BLaER1 treated with 17β-estradiol and CSF1 and Interleukin-3, amounts not matched to agents 10 nM and 100 nM (cell line): ENCODE measurements at regions not wholly inside any gene's neighbourhood (a gene's known extent, or its start where the extent isn't known, plus 50 kb on each side); places are given as distances from the start of the nearest gene placed in this dataset.
A peak's percentile ranks its signal among the peaks of the same experiment; 100 is the strongest.

ENCODE experiments used
- H3K27ac ChIP-seq, 11 experiments: shearing (Covaris generic); formaldehyde crosslinking; 2 replicates each; pipeline ENCODE4 v1.8.1; 2022
- H3K27me3 ChIP-seq, 11 experiments: shearing (Covaris generic); formaldehyde crosslinking; 2 replicates each; pipeline ENCODE4 v1.8.1; 2022
- H3K36me3 ChIP-seq, 11 experiments: shearing (Covaris generic); formaldehyde crosslinking; 2 replicates each; pipeline ENCODE4 v1.8.1; 2022
- H3K4me1 ChIP-seq, 10 experiments: shearing (Covaris generic); formaldehyde crosslinking; 2 replicates each; pipeline ENCODE4 v1.8.1; 2022
- H3K4me2 ChIP-seq, 11 experiments: shearing (Covaris generic); formaldehyde crosslinking; 2 replicates each; pipeline ENCODE4 v1.8.1; 2022
- H3K4me3 ChIP-seq, 10 experiments: shearing (Covaris generic); formaldehyde crosslinking; 2 replicates each; pipeline ENCODE4 v1.8.1; 2022
- H3K9ac ChIP-seq, 11 experiments: shearing (Covaris generic); formaldehyde crosslinking; 2 replicates each; pipeline ENCODE4 v1.8.1; 2022
- H3K9me3 ChIP-seq, 11 experiments: shearing (Covaris generic); formaldehyde crosslinking; replicated peaks in 1 of 11; 2 replicates each; pipeline ENCODE4 v1.8.1; 2022
- H4K20me1 ChIP-seq, 11 experiments: shearing (Covaris generic); formaldehyde crosslinking; 2 replicates each; pipeline ENCODE4 v1.8.1; 2022
- Cebpa-rat ChIP-seq, 11 experiments: shearing (Covaris generic); IDR thresholded peaks; 2 replicates each; pipeline ENCODE4 v1.8.1; 2022

DNA sequence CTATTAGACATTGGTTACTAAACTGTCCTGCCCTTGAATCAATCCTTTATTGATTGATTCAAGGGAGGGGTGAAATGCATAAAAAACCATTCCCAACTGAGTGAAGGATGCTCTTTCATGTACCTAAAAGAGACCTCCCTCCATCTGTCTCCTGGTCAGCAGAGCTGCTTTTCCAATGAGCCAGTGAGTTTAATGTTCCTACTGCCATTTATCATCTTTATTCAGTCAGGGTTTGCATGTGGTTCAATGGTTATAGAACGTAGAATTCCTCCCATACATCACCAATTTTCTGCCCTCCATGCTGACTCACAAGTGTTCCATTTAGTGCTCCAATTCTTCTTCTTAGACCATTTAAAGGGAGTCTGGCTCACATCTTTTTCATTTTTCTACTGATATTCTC, 199.1 kb upstream of the PCSK5 start:
- no peak for TF ChIP-seq Cebpa-rat (IDR thresholded peaks at IDR 0.05)
- no peak overlapping the region for H3K9ac ChIP-seq
- peaks cover 4 to 30% (median 23%) of the 10 kb centered on the region in 11 experiments; a peak in 18 of 22 replicates for H3K9me3 ChIP-seq
- H3K4me1 ChIP-seq, result peaks cover 7 to 55% (median 40%) of the 10 kb centered on the region in 10 experiments; a peak in 17 of 20 replicates
- no peak overlapping the region; a peak in 1 of 20 replicates for H3K4me3 ChIP-seq
- H3K4me2 ChIP-seq, result peak overlapping the region in 7 of 11 experiments; percentile 58 to 78 (median 65); a peak in 10 of 22 replicates
- H3K36me3 ChIP-seq, result no peaks in the 10 kb centered on the region
- no peaks in the 10 kb centered on the region for H3K27me3 ChIP-seq
- H3K27ac ChIP-seq, result no peak overlapping the region
- H4K20me1 ChIP-seq, result no peaks in the 10 kb centered on the region

DNA sequence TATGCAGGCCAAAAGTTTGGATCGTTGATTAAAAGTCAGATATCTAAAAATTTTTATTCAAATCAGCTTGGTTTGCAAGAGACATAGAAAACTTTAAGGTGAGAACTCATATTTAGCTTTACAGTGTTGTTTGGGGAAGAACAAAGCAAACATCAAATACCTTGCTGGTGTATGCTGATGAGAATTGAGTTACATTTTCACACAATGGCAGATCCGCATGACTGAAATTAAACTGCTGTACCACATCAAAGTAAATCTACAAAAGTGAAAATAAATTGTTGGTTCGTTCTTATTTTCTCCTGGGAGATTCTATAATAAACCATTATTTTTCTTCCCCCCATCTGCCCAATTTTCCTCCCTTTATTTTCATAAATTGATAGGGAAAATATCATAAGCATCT, 198.2 kb upstream of the PCSK5 start:
- H3K4me2 ChIP-seq, result peak overlapping the region in 9 of 11 experiments; percentile 30 to 78 (median 63); a peak in 15 of 22 replicates
- no peaks in the 10 kb centered on the region for H3K36me3 ChIP-seq
- H4K20me1 ChIP-seq, result no peaks in the 10 kb centered on the region
- H3K4me1 ChIP-seq, result peaks cover 7 to 55% (median 40%) of the 10 kb centered on the region in 10 experiments; a peak in 17 of 20 replicates
- no peak for TF ChIP-seq Cebpa-rat (IDR thresholded peaks at IDR 0.05)
- no peak overlapping the region for H3K9ac ChIP-seq
- H3K27me3 ChIP-seq, result no peaks in the 10 kb centered on the region
- H3K4me3 ChIP-seq, result peak overlapping the region in 3 of 10 experiments; percentile 1 to 16 (median 4); a peak in 2 of 20 replicates
- H3K9me3 ChIP-seq, result peaks cover 4 to 30% (median 23%) of the 10 kb centered on the region in 11 experiments; a peak in 18 of 22 replicates
- H3K27ac ChIP-seq, result peak overlapping the region in 3 of 11 experiments; percentile 17 to 37 (median 22); a peak in 4 of 22 replicates

DNA sequence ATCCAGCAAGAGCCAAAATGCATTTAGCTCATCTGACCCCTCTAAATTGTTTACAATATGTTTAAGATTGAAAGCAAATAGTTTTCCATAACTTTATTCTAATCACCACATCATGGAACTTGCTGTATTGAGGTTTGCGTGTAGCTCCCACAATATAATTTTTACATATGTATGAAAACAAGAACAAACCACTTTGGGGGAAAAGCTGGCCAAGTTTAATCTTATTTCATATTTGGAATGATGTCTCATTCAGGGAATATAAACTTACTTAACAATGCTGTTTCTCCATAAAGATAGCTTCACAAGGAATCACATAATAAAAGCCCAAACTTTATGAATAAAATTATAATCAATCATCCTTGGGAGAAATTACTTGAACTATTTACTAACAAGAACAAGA, 194.6 kb upstream of the PCSK5 start:
- peaks cover 0 to 44% (median 38%) of the 10 kb centered on the region in 10 experiments; a peak in 17 of 20 replicates for H3K4me1 ChIP-seq
- H3K4me3 ChIP-seq, result no peak overlapping the region
- H3K4me2 ChIP-seq, result no peak overlapping the region
- no peak overlapping the region for H3K9ac ChIP-seq
- no peaks in the 10 kb centered on the region for H3K36me3 ChIP-seq
- TF ChIP-seq Cebpa-rat (IDR thresholded peaks at IDR 0.05), result no peak
- H4K20me1 ChIP-seq, result no peaks in the 10 kb centered on the region
- H3K9me3 ChIP-seq, result peaks cover 2 to 9% (median 7%) of the 10 kb centered on the region in 11 experiments; a peak in 12 of 22 replicates
- no peaks in the 10 kb centered on the region for H3K27me3 ChIP-seq
- H3K27ac ChIP-seq, result no peak overlapping the region

DNA sequence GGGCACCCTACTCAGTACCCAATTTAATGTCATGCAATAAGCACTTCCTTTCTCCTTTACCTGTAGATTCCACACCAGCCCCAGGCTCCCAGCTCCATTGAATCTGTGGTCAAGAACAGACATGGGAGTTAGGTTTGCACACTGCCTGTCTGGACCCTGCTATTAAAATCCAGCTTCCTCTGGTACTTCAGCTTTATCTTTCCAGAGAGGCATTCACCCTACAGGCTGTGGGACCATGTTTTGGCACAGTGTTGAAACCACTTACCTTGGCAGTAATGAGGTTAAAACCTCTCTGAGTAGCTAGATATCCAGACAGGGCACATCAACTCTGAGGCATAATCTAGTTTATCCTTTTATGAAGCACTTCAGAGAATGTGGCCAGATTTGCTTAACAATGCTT, 191.5 kb upstream of the PCSK5 start:
- H3K4me2 ChIP-seq, result no peak overlapping the region
- no peak for TF ChIP-seq Cebpa-rat (IDR thresholded peaks at IDR 0.05)
- H3K27ac ChIP-seq, result no peak overlapping the region
- no peak overlapping the region for H3K4me3 ChIP-seq
- peaks cover 0 to 4% (median 0%) of the 10 kb centered on the region in 11 experiments; a peak in 1 of 22 replicates for H3K9me3 ChIP-seq
- no peaks in the 10 kb centered on the region for H3K36me3 ChIP-seq
- H4K20me1 ChIP-seq, result no peaks in the 10 kb centered on the region
- peaks cover 0 to 13% (median 9%) of the 10 kb centered on the region in 10 experiments; a peak in 12 of 20 replicates for H3K4me1 ChIP-seq
- H3K9ac ChIP-seq, result no peak overlapping the region
- no peaks in the 10 kb centered on the region for H3K27me3 ChIP-seq

DNA sequence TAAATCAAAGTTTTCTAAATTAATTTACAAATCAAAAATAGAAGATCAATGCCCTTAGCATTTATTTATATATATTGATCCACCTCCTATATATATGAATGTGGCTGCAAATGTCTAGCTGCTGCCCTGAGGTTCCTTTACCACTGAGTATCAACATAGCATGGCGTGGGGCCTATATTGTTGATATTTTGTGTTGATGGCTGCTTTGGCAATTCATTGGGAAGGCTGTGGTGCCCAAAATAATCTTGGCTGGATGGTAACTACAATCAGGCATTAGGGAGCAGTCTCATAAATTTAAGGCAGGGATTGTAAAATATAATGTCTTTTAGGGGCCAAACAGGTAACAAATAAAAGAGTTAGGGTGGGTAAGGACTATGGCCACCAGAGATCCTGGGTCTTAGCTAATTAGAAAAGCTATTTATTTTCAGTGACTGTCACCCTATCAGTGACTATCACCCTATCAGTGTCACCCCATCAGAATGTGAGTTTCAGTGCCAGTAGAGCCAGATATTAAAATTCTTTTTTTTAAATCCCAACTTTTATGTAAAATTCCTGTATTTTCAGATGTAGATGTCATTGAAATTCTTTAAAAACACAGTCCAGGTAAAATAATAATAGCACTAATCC, 190.7 kb upstream of the PCSK5 start:
- Histone ChIP-seq H3K27ac (no peak overlapping the region), H3K27me3 (no peaks in the 10 kb centered on the region), H3K9me3 (peaks cover 0 to 4% (median 0%) of the 10 kb centered on the region in 11 experiments; a peak in 1 of 22 replicates), H3K36me3 (no peaks in the 10 kb centered on the region), H3K4me2 (no peak overlapping the region), H4K20me1 (no peaks in the 10 kb centered on the region), H3K4me1 (peaks cover 0 to 5% (median 2%) of the 10 kb centered on the region in 10 experiments; a peak in 9 of 20 replicates), H3K9ac (no peak overlapping the region), H3K4me3 (no peak overlapping the region)
- no peak for TF ChIP-seq Cebpa-rat (IDR thresholded peaks at IDR 0.05)

DNA sequence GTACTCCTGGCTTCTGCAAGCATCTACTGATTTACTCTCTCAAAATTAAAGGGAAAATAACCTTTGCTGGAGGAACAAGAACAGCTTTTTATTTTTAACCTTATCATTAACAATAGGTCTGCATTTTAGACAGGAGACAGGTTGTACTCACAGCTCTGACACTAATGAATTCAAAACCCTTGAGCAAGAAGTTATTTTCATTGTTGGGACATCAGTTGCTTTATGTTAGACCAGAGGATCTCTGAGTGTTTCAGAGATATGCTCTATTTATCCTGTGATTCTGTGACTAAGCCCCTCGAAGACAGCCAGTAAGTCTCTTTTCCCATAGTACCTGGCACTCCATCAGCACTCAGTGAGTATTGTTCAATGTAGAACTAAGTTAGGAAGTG, 190.2 kb upstream of the PCSK5 start:
- Histone ChIP-seq H3K4me3 (no peak overlapping the region), H3K27me3 (no peaks in the 10 kb centered on the region), H3K36me3 (no peaks in the 10 kb centered on the region), H3K4me2 (no peak overlapping the region), H3K9ac (no peak overlapping the region), H3K9me3 (peaks cover 0 to 4% (median 0%) of the 10 kb centered on the region in 11 experiments; a peak in 1 of 22 replicates), H3K4me1 (peaks cover 0 to under 1% (median 0%) of the 10 kb centered on the region in 10 experiments; a peak in 3 of 20 replicates), H3K27ac (no peak overlapping the region), H4K20me1 (no peaks in the 10 kb centered on the region)
- no peak for TF ChIP-seq Cebpa-rat (IDR thresholded peaks at IDR 0.05)

DNA sequence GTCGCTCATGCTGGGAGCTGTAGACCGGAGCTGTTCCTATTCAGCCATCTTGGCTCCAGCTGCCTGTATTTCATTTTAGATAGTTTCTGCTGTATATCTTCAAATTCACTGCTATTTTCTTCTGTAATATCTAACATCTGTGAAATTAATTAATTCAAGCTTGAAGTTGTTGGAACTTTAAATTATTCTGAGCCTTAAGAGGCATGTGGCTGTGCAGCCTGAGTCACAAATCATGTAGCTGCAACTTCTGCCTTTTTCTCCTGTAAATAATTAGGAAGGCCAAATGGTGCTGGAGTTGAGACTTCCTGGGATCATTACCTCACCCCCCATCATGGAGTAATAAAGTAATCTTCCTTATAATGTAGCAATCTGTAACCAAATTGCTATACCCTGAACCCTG, 183.3 kb upstream of the PCSK5 start:
- no peak for TF ChIP-seq Cebpa-rat (IDR thresholded peaks at IDR 0.05)
- no peak overlapping the region for H3K4me3 ChIP-seq
- H3K4me2 ChIP-seq, result no peak overlapping the region
- no peaks in the 10 kb centered on the region for H3K27me3 ChIP-seq
- no peak overlapping the region for H3K9ac ChIP-seq
- no peaks in the 10 kb centered on the region for H3K4me1 ChIP-seq
- peaks cover 0 to 3% (median 0%) of the 10 kb centered on the region in 11 experiments; a peak in 1 of 22 replicates for H3K9me3 ChIP-seq
- no peak overlapping the region for H3K27ac ChIP-seq
- H3K36me3 ChIP-seq, result no peaks in the 10 kb centered on the region
- H4K20me1 ChIP-seq, result no peaks in the 10 kb centered on the region

DNA sequence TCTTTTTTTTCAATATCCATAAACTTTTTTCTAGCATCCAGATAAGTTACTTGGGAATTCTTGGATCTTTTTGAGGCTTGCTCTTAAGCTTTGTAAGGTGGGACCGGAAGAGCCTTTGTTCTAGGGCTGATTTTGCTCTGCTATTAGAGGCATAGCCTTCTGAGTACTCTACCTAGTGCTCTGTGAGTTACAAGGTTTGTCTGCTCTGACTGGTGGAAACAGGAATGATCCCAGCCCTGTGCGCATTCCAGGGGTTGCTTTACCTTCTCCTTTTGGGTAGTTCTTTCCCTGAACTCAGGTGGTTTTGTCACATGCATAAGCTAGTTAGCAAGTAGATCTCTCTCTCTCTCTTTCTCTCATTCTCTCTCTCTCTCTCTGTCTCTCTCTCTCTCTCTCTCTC, 180.8 kb upstream of the PCSK5 start:
- Histone ChIP-seq H3K27me3 (no peaks in the 10 kb centered on the region), H3K9ac (no peak overlapping the region), H3K9me3 (no peaks in the 10 kb centered on the region), H3K27ac (no peak overlapping the region), H3K4me3 (no peak overlapping the region), H4K20me1 (no peaks in the 10 kb centered on the region), H3K4me2 (no peak overlapping the region), H3K4me1 (no peaks in the 10 kb centered on the region), H3K36me3 (no peaks in the 10 kb centered on the region)
- TF ChIP-seq Cebpa-rat (IDR thresholded peaks at IDR 0.05), result no peak

DNA sequence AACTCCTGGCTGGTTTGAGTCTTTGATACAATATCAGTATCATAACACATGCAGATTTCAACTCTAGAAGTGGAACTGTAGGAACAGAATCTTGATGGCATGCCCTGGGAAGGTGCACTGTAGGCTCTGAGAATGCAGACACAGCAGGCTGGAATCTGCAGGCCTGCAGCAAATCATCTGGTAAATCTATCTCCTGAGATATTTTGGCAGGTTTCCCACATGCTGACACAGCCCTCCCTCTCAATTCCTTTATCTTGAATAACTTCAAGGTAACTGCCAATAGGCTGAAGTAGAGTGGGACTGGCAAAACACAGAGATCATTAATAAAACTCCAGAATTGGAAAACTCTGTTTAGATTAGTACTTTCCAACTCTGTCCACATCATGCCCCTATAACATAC, 177.8 kb upstream of the PCSK5 start:
- H4K20me1 ChIP-seq, result no peaks in the 10 kb centered on the region
- H3K36me3 ChIP-seq, result no peaks in the 10 kb centered on the region
- no peak for TF ChIP-seq Cebpa-rat (IDR thresholded peaks at IDR 0.05)

DNA sequence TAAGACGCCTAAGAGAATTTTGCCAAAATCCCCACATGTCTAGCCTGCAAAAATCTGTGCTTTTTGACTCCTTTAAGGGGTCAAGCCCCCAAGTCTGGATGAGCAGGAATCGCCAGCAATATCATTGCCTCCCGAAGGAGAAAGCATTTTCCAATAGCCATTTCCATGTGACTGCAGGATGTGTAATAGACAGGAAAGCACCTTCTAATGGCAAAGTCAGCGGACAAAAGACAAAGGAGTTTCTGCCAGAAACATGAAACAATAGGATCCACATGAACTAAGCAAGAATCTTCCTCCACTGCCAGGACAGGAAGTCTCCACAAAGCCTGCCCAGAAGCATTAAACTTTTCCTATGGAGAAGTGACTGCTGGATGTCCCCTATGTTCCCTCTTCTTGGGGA, 177.1 kb upstream of the PCSK5 start:
- Histone ChIP-seq H3K27me3 (no peaks in the 10 kb centered on the region), H3K4me2 (no peak overlapping the region), H3K4me1 (no peaks in the 10 kb centered on the region), H3K9ac (no peak overlapping the region), H3K9me3 (no peaks in the 10 kb centered on the region), H3K27ac (no peak overlapping the region), H3K4me3 (no peak overlapping the region), H3K36me3 (no peaks in the 10 kb centered on the region), H4K20me1 (no peaks in the 10 kb centered on the region)
- no peak for TF ChIP-seq Cebpa-rat (IDR thresholded peaks at IDR 0.05)

More for the DNA sequence above, 177.8 kb upstream of the PCSK5 start:
- Histone ChIP-seq H3K27ac (no peak overlapping the region), H3K9ac (no peak overlapping the region), H3K4me2 (no peak overlapping the region), H3K4me1 (no peaks in the 10 kb centered on the region), H3K27me3 (no peaks in the 10 kb centered on the region), H3K4me3 (no peak overlapping the region), H3K9me3 (no peaks in the 10 kb centered on the region)
